Ishikawa (cell line): ENCODE measurements at regions not wholly inside any gene's neighbourhood (a gene's known extent, or its start where the extent isn't known, plus 50 kb on each side); places are given as distances from the start of the nearest gene placed in this dataset.

ENCODE experiments used
- CEBPB ChIP-seq: IDR thresholded peaks from 2 replicates; pipeline ENCODE4 v1.6.1; 2012
- CREB1 ChIP-seq: IDR thresholded peaks from 2 replicates; pipeline ENCODE4 v1.6.1; 2012; ENCODE audit warnings: low read depth
- EGR1 ChIP-seq: IDR thresholded peaks from 2 replicates; pipeline ENCODE4 v1.6.1; 2012
- EP300 ChIP-seq: IDR thresholded peaks from 2 replicates; pipeline ENCODE4 v1.6.1; 2012; ENCODE audit warnings: borderline replicate concordance
- FOXM1 ChIP-seq: IDR thresholded peaks from 2 replicates; pipeline ENCODE4 v1.6.1; 2012; ENCODE audit warnings: low read depth, borderline replicate concordance
- NFIC ChIP-seq: IDR thresholded peaks from 2 replicates; pipeline ENCODE4 v1.6.1; 2012
- RAD21 ChIP-seq: IDR thresholded peaks from 2 replicates; pipeline ENCODE4 v1.6.1; 2012; ENCODE audit warnings: low read depth
- TAF1 ChIP-seq: IDR thresholded peaks from 2 replicates; pipeline ENCODE4 v1.6.1; 2012; ENCODE audit warnings: low read depth, mild to moderate bottlenecking
- TCF12 ChIP-seq: IDR thresholded peaks from 2 replicates; pipeline ENCODE4 v1.6.1; 2012; ENCODE audit warnings: low read depth
- TEAD4 ChIP-seq: IDR thresholded peaks from 2 replicates; pipeline ENCODE4 v1.6.1; 2012
- YY1 ChIP-seq: IDR thresholded peaks from 2 replicates; pipeline ENCODE4 v1.6.1; 2012; ENCODE audit warnings: low read depth
- ZBTB7A ChIP-seq: IDR thresholded peaks from 2 replicates; pipeline ENCODE4 v1.6.1; 2012; ENCODE audit warnings: low read depth
- TF ChIP-seq, protein P1 (sequence below): IDR thresholded peaks from 2 replicates; pipeline ENCODE4 v1.6.1; 2012
- TF ChIP-seq, protein P2 (sequence below): IDR thresholded peaks from 2 replicates; pipeline ENCODE4 v1.6.1; 2012
- TF ChIP-seq, protein P3 (sequence below): IDR thresholded peaks from 2 replicates; pipeline ENCODE4 v1.6.1; 2012; ENCODE audit warnings: low read depth, mild to moderate bottlenecking

DNA sequence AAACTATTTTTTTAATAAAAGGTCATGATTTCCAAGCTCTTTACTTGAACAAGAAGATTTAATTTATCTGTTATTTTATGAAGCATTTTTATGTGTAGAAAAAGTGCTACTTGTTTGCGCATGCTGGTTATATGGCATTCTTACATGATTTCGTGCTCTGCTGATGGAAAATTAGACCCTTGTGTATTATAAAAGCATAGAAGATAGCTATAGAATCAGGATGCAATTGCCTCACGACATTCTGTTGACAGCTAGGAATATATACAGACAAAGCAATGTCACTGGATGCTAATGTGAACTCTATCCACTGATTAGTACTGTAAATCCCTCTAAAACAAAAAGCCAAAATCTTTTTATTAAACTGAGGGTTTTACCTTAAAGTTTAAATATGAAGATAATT lies 255.9 kb downstream of the MDFIC start:
- TF ChIP-seq ZBTB7A (no peak), FOXM1 (no peak), TAF1 (no peak), YY1 (no peak), RAD21 (no peak), TCF12 (no peak), TEAD4 (no peak), CEBPB (no peak), EP300 (no peak), EGR1 (no peak)
- TF ChIP-seq, protein P1, sequence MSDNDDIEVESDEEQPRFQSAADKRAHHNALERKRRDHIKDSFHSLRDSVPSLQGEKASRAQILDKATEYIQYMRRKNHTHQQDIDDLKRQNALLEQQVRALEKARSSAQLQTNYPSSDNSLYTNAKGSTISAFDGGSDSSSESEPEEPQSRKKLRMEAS: no peak
- TF ChIP-seq, protein P2, sequence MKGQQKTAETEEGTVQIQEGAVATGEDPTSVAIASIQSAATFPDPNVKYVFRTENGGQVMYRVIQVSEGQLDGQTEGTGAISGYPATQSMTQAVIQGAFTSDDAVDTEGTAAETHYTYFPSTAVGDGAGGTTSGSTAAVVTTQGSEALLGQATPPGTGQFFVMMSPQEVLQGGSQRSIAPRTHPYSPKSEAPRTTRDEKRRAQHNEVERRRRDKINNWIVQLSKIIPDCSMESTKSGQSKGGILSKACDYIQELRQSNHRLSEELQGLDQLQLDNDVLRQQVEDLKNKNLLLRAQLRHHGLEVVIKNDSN: no peak

DNA sequence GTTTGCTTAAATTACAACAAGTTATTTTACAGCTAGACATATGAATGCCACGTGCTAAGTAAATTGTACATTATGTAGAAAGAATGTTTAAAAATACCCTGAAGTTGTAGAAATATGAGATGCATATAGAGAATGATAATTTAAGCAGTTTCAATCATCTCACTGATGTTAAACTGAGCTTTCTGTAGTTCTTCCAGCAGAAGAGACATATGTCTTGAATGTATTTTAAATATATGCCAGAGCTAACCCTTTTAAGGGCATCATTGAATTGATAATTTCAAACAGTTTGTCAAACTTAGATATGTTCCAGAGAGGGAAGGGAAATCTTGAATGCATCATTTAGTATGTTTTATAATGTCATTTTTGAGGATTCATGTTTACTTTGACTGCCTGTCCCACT lies 255.2 kb downstream of the MDFIC start:
- TF ChIP-seq TCF12: no peak
- no peak for TF ChIP-seq CEBPB

DNA sequence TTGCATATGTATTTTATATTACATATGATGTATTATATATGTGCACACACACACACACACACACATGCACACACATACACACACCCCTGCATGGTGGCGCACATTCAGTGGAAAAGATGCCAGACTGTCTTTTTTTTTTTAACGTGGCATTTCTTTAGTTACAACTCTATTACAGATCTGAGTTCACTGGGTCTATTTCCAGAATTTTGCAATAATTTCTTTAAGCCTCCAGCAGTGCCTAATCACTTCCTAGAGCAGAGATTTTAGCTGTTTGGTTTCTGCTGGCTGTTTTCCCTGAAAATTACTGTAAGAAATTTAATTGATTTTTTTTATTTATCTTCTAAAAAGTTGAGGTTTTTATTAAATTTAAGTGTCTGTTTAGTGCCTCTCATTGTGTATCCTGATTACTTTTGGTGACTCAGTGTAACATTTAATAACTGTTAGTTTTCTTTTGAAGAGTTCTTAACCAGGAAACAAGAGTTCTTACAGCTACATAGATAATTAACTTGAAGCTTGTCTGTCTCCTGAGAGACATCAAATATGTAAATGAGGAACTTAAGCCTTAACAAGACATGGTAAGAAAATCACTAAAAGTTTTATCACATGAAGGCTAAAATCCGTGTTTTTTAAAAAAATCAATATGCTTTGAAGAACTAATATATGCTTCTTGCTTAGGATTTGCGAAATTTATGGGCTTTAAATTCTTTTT lies 232.0 kb downstream of the MDFIC start:
- no peak for TF ChIP-seq YY1

DNA sequence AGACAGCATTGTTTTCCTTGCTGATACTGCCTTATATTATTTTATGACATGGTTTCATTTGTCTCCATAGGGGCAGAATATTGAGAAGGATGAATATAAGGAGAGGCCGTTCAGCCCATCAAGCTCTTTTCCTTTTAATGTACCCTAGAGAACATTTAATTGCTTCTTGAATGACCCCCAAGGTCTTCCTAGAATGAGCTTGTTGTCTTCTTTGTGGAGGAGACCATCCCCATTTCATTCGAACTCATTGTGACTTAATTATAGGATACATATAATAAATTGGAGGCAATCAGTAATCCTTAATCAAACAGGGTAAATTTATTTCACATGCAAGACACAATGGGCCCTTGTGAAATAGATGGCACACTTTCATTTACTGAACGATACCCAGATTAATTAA lies 231.3 kb downstream of the MDFIC start:
- TF ChIP-seq, protein P1: no peak
- TF ChIP-seq YY1: no peak

DNA sequence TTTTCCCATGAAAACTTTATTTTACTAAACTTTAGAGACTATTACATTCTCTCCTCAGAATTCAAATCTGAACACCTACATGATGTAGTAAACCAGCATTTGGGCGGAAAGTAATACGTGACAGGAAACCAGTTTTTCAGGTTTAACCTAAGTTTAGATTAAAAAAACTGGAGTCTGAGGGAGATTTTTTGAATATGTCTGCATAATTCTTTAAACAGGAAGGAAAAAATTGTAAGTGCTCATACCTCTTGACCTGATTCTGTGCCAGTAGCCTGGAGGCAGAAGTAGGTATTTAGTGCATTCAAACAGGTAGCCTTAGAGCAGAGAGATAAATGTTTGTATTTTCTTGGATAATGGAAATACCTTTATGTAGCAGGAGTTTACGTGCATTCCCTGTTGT lies 224.3 kb downstream of the MDFIC start:
- TF ChIP-seq, protein P1: no peak
- TF ChIP-seq CEBPB (no peak), EP300 (no peak), ZBTB7A (no peak), EGR1 (no peak), TEAD4 (no peak), NFIC (no peak), RAD21 (no peak), CREB1 (no peak), TCF12 (no peak), TAF1 (no peak)
- TF ChIP-seq, protein P3, sequence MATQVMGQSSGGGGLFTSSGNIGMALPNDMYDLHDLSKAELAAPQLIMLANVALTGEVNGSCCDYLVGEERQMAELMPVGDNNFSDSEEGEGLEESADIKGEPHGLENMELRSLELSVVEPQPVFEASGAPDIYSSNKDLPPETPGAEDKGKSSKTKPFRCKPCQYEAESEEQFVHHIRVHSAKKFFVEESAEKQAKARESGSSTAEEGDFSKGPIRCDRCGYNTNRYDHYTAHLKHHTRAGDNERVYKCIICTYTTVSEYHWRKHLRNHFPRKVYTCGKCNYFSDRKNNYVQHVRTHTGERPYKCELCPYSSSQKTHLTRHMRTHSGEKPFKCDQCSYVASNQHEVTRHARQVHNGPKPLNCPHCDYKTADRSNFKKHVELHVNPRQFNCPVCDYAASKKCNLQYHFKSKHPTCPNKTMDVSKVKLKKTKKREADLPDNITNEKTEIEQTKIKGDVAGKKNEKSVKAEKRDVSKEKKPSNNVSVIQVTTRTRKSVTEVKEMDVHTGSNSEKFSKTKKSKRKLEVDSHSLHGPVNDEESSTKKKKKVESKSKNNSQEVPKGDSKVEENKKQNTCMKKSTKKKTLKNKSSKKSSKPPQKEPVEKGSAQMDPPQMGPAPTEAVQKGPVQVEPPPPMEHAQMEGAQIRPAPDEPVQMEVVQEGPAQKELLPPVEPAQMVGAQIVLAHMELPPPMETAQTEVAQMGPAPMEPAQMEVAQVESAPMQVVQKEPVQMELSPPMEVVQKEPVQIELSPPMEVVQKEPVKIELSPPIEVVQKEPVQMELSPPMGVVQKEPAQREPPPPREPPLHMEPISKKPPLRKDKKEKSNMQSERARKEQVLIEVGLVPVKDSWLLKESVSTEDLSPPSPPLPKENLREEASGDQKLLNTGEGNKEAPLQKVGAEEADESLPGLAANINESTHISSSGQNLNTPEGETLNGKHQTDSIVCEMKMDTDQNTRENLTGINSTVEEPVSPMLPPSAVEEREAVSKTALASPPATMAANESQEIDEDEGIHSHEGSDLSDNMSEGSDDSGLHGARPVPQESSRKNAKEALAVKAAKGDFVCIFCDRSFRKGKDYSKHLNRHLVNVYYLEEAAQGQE: no peak
- TF ChIP-seq, protein P2: no peak

DNA sequence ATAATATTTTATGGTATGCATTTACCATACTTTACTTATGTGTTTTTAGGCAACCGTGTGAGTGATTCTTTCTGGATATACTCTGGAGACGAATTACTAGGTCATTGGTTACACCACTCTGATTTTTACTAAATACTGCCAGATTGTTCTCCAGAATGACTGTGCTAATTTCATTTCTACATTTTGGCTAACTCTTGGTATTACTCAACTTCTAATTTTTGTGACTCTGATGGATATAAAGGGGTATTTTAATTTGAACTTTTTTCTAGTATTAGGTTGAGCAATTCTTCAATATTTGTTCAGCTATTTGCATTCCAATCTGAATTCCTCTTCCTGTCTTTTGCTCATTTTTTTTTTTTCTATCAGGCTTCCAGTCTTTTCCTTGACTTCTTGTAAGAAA lies 223.6 kb downstream of the MDFIC start:
- no peak for TF ChIP-seq CEBPB
- TF ChIP-seq EGR1: no peak
- no peak for TF ChIP-seq TAF1
- TF ChIP-seq, protein P2: no peak
- TF ChIP-seq, protein P1: no peak
- TF ChIP-seq, protein P3: no peak
- no peak for TF ChIP-seq NFIC
- no peak for TF ChIP-seq CREB1
- no peak for TF ChIP-seq YY1
- TF ChIP-seq TEAD4: no peak
